ENCODE measurements at regions not wholly inside any gene's neighbourhood (a gene's known extent, or its start where the extent isn't known, plus 50 kb on each side); places are given as distances from the start of the nearest gene placed in this dataset.

GRCh38 chr2:21452263-21452662, 328.5 kb downstream of the TDRD15 start:
- DNase-seq = no peak

GRCh38 chr2:21452678-21453077, 328.9 kb downstream of the TDRD15 start:
- no peak for DNase-seq

GRCh38 chr2:21453723-21454450, 330.1 kb downstream of the TDRD15 start:
- no peak for DNase-seq

- DNase-seq = no peak
These were observed 331.1 kb downstream of the TDRD15 start for GRCh38 chr2:21454839-21455238.

- no peak for DNase-seq
These were observed 338.0 kb downstream of the TDRD15 start for GRCh38 chr2:21461754-21462240.

GRCh38 chr2:21466341-21466927, 342.7 kb downstream of the TDRD15 start:
- no peak for DNase-seq

GRCh38 chr2:21467280-21467818, 343.6 kb downstream of the TDRD15 start:
- no peak for DNase-seq

GRCh38 chr2:21467910-21468309, 344.1 kb downstream of the TDRD15 start:
- peak in 1 of 2 experiments; percentile 5 for DNase-seq

GRCh38 chr2:21468624-21469023, 344.9 kb downstream of the TDRD15 start:
- DNase-seq = no peak

- DNase-seq = no peak
These were observed 345.4 kb downstream of the TDRD15 start for GRCh38 chr2:21469158-21469557.

- no peak for DNase-seq
These were observed 345.8 kb downstream of the TDRD15 start for GRCh38 chr2:21469564-21469963.

GRCh38 chr2:21480162-21480561, 356.4 kb downstream of the TDRD15 start:
- no peak for DNase-seq

GRCh38 chr2:21484643-21485042, 360.9 kb downstream of the TDRD15 start:
- no peak for DNase-seq

GRCh38 chr2:21486445-21486844, 362.7 kb downstream of the TDRD15 start:
- DNase-seq = no peak

- DNase-seq = no peak
These were observed 365.3 kb downstream of the TDRD15 start for GRCh38 chr2:21489080-21489479.

- DNase-seq = no peak
These were observed 374.2 kb downstream of the TDRD15 start for GRCh38 chr2:21498016-21498415.

GRCh38 chr2:21500401-21500945, 376.7 kb downstream of the TDRD15 start:
- no peak for DNase-seq

GRCh38 chr2:21501376-21502027, 377.7 kb downstream of the TDRD15 start:
- DNase-seq = no peak

GRCh38 chr2:21515903-21516302, 392.1 kb downstream of the TDRD15 start:
- DNase-seq = no peak

GRCh38 chr2:21519412-21519811, 395.6 kb downstream of the TDRD15 start:
- DNase-seq = no peak

- no peak for DNase-seq
These were observed 396.1 kb downstream of the TDRD15 start for GRCh38 chr2:21519821-21520220.

- no peak for DNase-seq
These were observed 412.1 kb downstream of the TDRD15 start for GRCh38 chr2:21535826-21536225.

- no peak for DNase-seq
These were observed 415.9 kb downstream of the TDRD15 start for GRCh38 chr2:21539685-21540084.

GRCh38 chr2:21543630-21544029, 419.9 kb downstream of the TDRD15 start:
- DNase-seq = no peak

Data from SW 1271 (cell line).